Parathyroid adenoma (tissue), 2 donors: ENCODE measurements at regions not wholly inside any gene's neighbourhood (a gene's known extent, or its start where the extent isn't known, plus 50 kb on each side); places are given as distances from the start of the nearest gene placed in this dataset.

Experiments used
- H2AFZ ChIP-seq: fragments of 300-600 bp; sonication (generic); one replicate; pipeline ENCODE4 v1.7.0; 2017; ENCODE audit warnings: antibody characterized with exemption, mild to moderate bottlenecking
- H3K27ac ChIP-seq: fragments of 300-600 bp; sonication (generic); one replicate; pipeline ENCODE4 v1.7.0; 2017
- H3K27me3 ChIP-seq: fragments of 300-600 bp; sonication (generic); one replicate; pipeline ENCODE4 v1.7.0; 2017; ENCODE audit warnings: low read length; ENCODE audit not compliant: control insufficient read depth, insufficient read depth
- H3K36me3 ChIP-seq: fragments of 300-600 bp; sonication (generic); one replicate; pipeline ENCODE4 v1.7.0; 2017; ENCODE audit warnings: low read length; ENCODE audit not compliant: control insufficient read depth, insufficient read depth
- H3K4me1 ChIP-seq: fragments of 300-600 bp; sonication (generic); one replicate; pipeline ENCODE4 v1.7.0; 2017; ENCODE audit warnings: control low read depth
- H3K4me2 ChIP-seq: fragments of 300-600 bp; sonication (generic); one replicate; pipeline ENCODE4 v1.7.0; 2017; ENCODE audit warnings: low read length
- H3K4me3 ChIP-seq: fragments of 300-600 bp; sonication (generic); one replicate; pipeline ENCODE4 v1.7.0; 2017; ENCODE audit warnings: low read depth, low read length
- H3K79me2 ChIP-seq: fragments of 300-600 bp; sonication (generic); one replicate; pipeline ENCODE4 v1.7.0; 2017; ENCODE audit warnings: control low read depth
- H3K9ac ChIP-seq: fragments of 300-600 bp; sonication (generic); one replicate; pipeline ENCODE4 v1.7.0; 2017; ENCODE audit warnings: mild to moderate bottlenecking
- H3K9me3 ChIP-seq: fragments of 300-600 bp; sonication (generic); one replicate; pipeline ENCODE4 v1.7.0; 2017; ENCODE audit warnings: low read length; ENCODE audit not compliant: control insufficient read depth
- CTCF ChIP-seq: fragments of 300-600 bp; sonication (generic); IDR thresholded peaks from one replicate; pipeline ENCODE4 v1.7.0; 2017; ENCODE audit warnings: antibody characterized with exemption, mild to moderate bottlenecking
- donor health status: primary hyperparathyroidism.

- TF ChIP-seq CTCF = no peak
Measured at GRCh38 chr2:204337638-204338037, 207.6 kb upstream of the PARD3B start.

GRCh38 chr2:204339212-204339715 lies 206.0 kb upstream of the PARD3B start:
- H3K4me1 ChIP-seq = no peaks in the 10 kb centered on the region
- H3K27ac ChIP-seq = no peak overlapping the region
- H3K4me3 ChIP-seq = no peak overlapping the region
- H3K9ac ChIP-seq = no peak overlapping the region
- TF ChIP-seq CTCF = no peak
- H3K4me2 ChIP-seq = no peak overlapping the region
- H3K9me3 ChIP-seq = no peaks in the 10 kb centered on the region
- H3K36me3 ChIP-seq = no peaks in the 10 kb centered on the region
- no peaks in the 10 kb centered on the region for H3K27me3 ChIP-seq
- no peak overlapping the region for H2AFZ ChIP-seq
- no peaks in the 10 kb centered on the region for H3K79me2 ChIP-seq

More at GRCh38 chr2:204337638-204338037, 207.6 kb upstream of the PARD3B start:
- H3K9me3 ChIP-seq = no peaks in the 10 kb centered on the region
- no peaks in the 10 kb centered on the region for H3K4me1 ChIP-seq
- no peaks in the 10 kb centered on the region for H3K79me2 ChIP-seq
- H3K27ac ChIP-seq = no peak overlapping the region
- no peaks in the 10 kb centered on the region for H3K36me3 ChIP-seq
- H2AFZ ChIP-seq = no peak overlapping the region
- no peak overlapping the region for H3K4me2 ChIP-seq
- no peaks in the 10 kb centered on the region for H3K27me3 ChIP-seq
- no peak overlapping the region for H3K9ac ChIP-seq
- H3K4me3 ChIP-seq = no peak overlapping the region

DNA sequence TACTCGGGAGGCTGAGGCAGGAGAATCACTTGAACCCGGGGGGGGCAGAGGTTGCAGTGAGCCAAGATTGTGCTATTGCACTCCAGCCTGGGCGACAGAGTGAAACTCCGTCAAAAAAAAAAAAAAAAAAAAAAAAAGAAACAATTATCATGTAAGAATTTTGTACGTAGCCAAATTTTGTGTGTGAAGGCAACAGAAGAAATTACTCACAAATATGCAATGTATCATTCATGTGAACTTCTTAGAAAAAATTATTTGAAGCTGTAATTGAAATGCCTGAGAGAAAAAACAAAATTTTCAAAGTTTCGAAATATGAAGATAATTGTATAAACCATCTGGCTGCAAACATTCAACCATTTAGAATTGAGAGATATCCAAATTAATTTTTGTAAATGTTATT lies 204.8 kb upstream of the PARD3B start:
- Histone ChIP-seq H3K4me1 (no peaks in the 10 kb centered on the region), H3K9ac (no peak overlapping the region), H3K27ac (no peak overlapping the region), H2AFZ (no peak overlapping the region), H3K27me3 (no peaks in the 10 kb centered on the region), H3K36me3 (no peaks in the 10 kb centered on the region), H3K4me3 (no peak overlapping the region), H3K79me2 (no peaks in the 10 kb centered on the region), H3K9me3 (no peaks in the 10 kb centered on the region), H3K4me2 (no peak overlapping the region)
- TF ChIP-seq CTCF = no peak

- Histone ChIP-seq H3K9me3 (no peaks in the 10 kb centered on the region), H3K27ac (no peak overlapping the region), H3K79me2 (no peaks in the 10 kb centered on the region), H3K27me3 (no peaks in the 10 kb centered on the region), H3K9ac (no peak overlapping the region), H3K4me3 (no peak overlapping the region), H2AFZ (no peak overlapping the region), H3K4me1 (no peaks in the 10 kb centered on the region), H3K36me3 (no peaks in the 10 kb centered on the region), H3K4me2 (no peak overlapping the region)
- no peak for TF ChIP-seq CTCF
Measured at GRCh38 chr2:204341887-204342276, 203.4 kb upstream of the PARD3B start.

DNA sequence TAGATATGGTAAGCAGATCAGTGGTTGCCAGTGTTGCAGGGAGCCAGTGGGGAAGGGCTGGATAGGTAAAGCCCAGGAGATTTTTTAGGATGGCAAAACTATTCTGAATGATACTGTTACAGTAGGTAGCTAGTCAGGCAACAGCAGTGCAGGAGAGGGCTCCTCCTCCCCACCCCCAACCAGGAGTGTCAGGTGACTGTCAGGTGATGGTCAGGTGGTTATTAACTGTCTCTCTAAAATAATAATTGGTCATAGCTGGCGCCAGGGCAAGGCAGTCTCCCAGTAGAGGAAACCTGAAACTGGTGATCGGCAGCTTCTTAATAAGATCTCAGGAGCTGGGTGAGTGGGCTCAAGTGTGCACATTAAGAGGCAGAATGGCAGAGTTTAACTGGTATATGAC lies 201.6 kb upstream of the PARD3B start:
- Histone ChIP-seq H3K36me3 (no peaks in the 10 kb centered on the region), H3K4me2 (no peak overlapping the region), H3K27me3 (no peaks in the 10 kb centered on the region), H3K79me2 (no peaks in the 10 kb centered on the region), H3K9me3 (no peaks in the 10 kb centered on the region), H2AFZ (no peak overlapping the region), H3K27ac (no peak overlapping the region), H3K4me1 (no peaks in the 10 kb centered on the region), H3K4me3 (no peak overlapping the region), H3K9ac (no peak overlapping the region)
- TF ChIP-seq CTCF = no peak
